GM23338 (cell line): ENCODE measurements at regions not wholly inside any gene's neighbourhood (a gene's known extent, or its start where the extent isn't known, plus 50 kb on each side); places are given as distances from the start of the nearest gene placed in this dataset.
A peak's percentile ranks its signal among the peaks of the same experiment; 100 is the strongest.
"Not testable (repeated sequence)": the region's sequence is repeated elsewhere in the genome, so short reads cannot be mapped to it uniquely, and the experiment has no call there.

Experiments
- ATAC-seq: fragments of 200-7000 bp; cut with Tn5 transposase; 3 replicates; pipeline ENCODE4 v1.9.1; 2020
- DNase-seq: peaks from one replicate; pipeline ENCODE4 v3.0.0-alpha.2; 2015; ENCODE audit warnings: low spot score
- H2AFZ ChIP-seq: fragments of 200-600 bp; sonication (generic); 2 replicates; pipeline ENCODE4 v1.8.0; 2016; ENCODE audit warnings: antibody characterized with exemption, mild to moderate bottlenecking, moderate library complexity
- H3F3A ChIP-seq: fragments of 200-600 bp; sonication (generic); replicated peaks from 2 replicates; pipeline ENCODE4 v1.8.0; 2017; ENCODE audit warnings: antibody characterized with exemption, mixed run types, low read depth
- H3K27ac ChIP-seq: fragments of 200-600 bp; sonication (generic); 2 replicates; pipeline ENCODE4 v1.6.1; 2016; ENCODE audit warnings: low read depth
- H3K27me3 ChIP-seq: fragments of 200-600 bp; sonication (generic); 2 replicates; pipeline ENCODE4 v1.8.0; 2016; ENCODE audit warnings: mild to moderate bottlenecking, mixed run types, moderate library complexity; ENCODE audit not compliant: insufficient read depth
- H3K36me3 ChIP-seq: fragments of 200-600 bp; sonication (generic); 2 replicates; pipeline ENCODE4 v1.8.0; 2016; ENCODE audit warnings: mild to moderate bottlenecking; ENCODE audit not compliant: insufficient read depth
- H3K4me1 ChIP-seq: fragments of 200-600 bp; sonication (generic); 2 replicates; pipeline ENCODE4 v1.8.0; 2016; ENCODE audit warnings: mild to moderate bottlenecking, moderate library complexity; ENCODE audit not compliant: insufficient read depth
- H3K4me2 ChIP-seq: fragments of 200-600 bp; sonication (generic); 2 replicates; pipeline ENCODE4 v1.7.1; 2017; ENCODE audit warnings: mixed run types
- H3K4me3 ChIP-seq: fragments of 200-600 bp; sonication (generic); 2 replicates; pipeline ENCODE4 v1.6.1; 2016; ENCODE audit warnings: mixed run types
- H3K79me2 ChIP-seq: fragments of 200-600 bp; sonication (generic); replicated peaks from 2 replicates; pipeline ENCODE4 v1.8.0; 2017; ENCODE audit warnings: mild to moderate bottlenecking; ENCODE audit not compliant: insufficient read depth
- H3K9me2 ChIP-seq: fragments of 200-600 bp; sonication (generic); 2 replicates; pipeline ENCODE4 v1.8.0; 2017; ENCODE audit not compliant: insufficient read depth
- H4K20me1 ChIP-seq: fragments of 200-600 bp; sonication (generic); replicated peaks from 2 replicates; pipeline ENCODE4 v1.8.0; 2017; ENCODE audit warnings: mild to moderate bottlenecking; ENCODE audit not compliant: insufficient read depth
- H3K27ac Mint-ChIP-seq: 2 replicates; pipeline ENCODE4 v1.8.0; 2020; ENCODE audit warnings: inconsistent platforms, mild to moderate bottlenecking, moderate library complexity, mixed read lengths
- H3K27me3 Mint-ChIP-seq: 3 replicates; pipeline ENCODE4 v1.8.0; 2022; ENCODE audit warnings: low read depth, mild to moderate bottlenecking, moderate library complexity, mixed read lengths, inconsistent platforms; ENCODE audit not compliant: insufficient read depth, poor library complexity
- H3K36me3 Mint-ChIP-seq: 3 replicates; pipeline ENCODE4 v1.8.0; 2021; ENCODE audit warnings: low read depth, mild to moderate bottlenecking, inconsistent platforms, moderate library complexity, mixed read lengths
- H3K4me1 Mint-ChIP-seq: 3 replicates; pipeline ENCODE4 v1.8.0; 2020; ENCODE audit warnings: mild to moderate bottlenecking, inconsistent platforms, mixed read lengths
- H3K4me3 Mint-ChIP-seq: 3 replicates; pipeline ENCODE4 v1.8.0; 2021; ENCODE audit warnings: moderate library complexity, mild to moderate bottlenecking, inconsistent platforms, mixed read lengths
- H3K9me3 Mint-ChIP-seq: 3 replicates; pipeline ENCODE4 v1.8.0; 2020; ENCODE audit warnings: moderate library complexity, mild to moderate bottlenecking, inconsistent platforms, mixed read lengths
- EZH2 ChIP-seq: fragments of 200-600 bp; sonication (generic); IDR thresholded peaks from one replicate; pipeline ENCODE4 v1.8.0; 2017; ENCODE audit warnings: antibody characterized with exemption, mild to moderate bottlenecking, low read depth; ENCODE audit not compliant: unreplicated experiment
- JUNB ChIP-seq: IDR thresholded peaks from one replicate; pipeline ENCODE4 v1.6.1; 2016; ENCODE audit warnings: antibody characterized with exemption; ENCODE audit not compliant: unreplicated experiment
- NANOG ChIP-seq: IDR thresholded peaks from 2 replicates; pipeline ENCODE4 v1.6.1; 2016; ENCODE audit warnings: antibody characterized with exemption, borderline replicate concordance
- POLR2AphosphoS5 ChIP-seq: IDR thresholded peaks from 2 replicates; pipeline ENCODE4 v1.6.1; 2016; ENCODE audit warnings: antibody characterized with exemption, low read depth
- STAT1 ChIP-seq: IDR thresholded peaks from one replicate; pipeline ENCODE4 v1.6.1; 2016; ENCODE audit warnings: antibody characterized with exemption; ENCODE audit not compliant: unreplicated experiment
- ZNF114 ChIP-seq: fragments of 250-450 bp; sonication (Bioruptor Pico); IDR thresholded peaks from 2 replicates; pipeline ENCODE4 v1.5.0; 2020; ENCODE audit warnings: mild to moderate bottlenecking, moderate library complexity
- TF ChIP-seq, protein P1 (sequence below), 2 experiments: fragments of 200-600 bp in 1 of 2; sonication (generic) in 1 of 2; conservative IDR thresholded peaks; 2 replicates each; pipeline versions ENCODE4 v1.5.1 to v1.6.1; 2016 to 2017; ENCODE audit warnings: antibody characterized with exemption in 2 of 2, low read depth in 2 of 2, mild to moderate bottlenecking in 2 of 2, moderate library complexity in 1 of 2
- TF ChIP-seq, protein P2 (sequence below): fragments of 250-450 bp; sonication (Bioruptor Pico); IDR thresholded peaks from 2 replicates; pipeline ENCODE4 v1.5.0; 2020; ENCODE audit warnings: mild to moderate bottlenecking, moderate library complexity
- TF ChIP-seq, protein P3 (sequence below): IDR thresholded peaks from one replicate; pipeline ENCODE4 v1.6.1; 2018; ENCODE audit warnings: antibody characterized with exemption; ENCODE audit not compliant: unreplicated experiment
- TF ChIP-seq, protein P4 (sequence below): IDR thresholded peaks from 2 replicates; pipeline ENCODE4 v1.6.1; 2016; ENCODE audit warnings: antibody characterized with exemption

DNA sequence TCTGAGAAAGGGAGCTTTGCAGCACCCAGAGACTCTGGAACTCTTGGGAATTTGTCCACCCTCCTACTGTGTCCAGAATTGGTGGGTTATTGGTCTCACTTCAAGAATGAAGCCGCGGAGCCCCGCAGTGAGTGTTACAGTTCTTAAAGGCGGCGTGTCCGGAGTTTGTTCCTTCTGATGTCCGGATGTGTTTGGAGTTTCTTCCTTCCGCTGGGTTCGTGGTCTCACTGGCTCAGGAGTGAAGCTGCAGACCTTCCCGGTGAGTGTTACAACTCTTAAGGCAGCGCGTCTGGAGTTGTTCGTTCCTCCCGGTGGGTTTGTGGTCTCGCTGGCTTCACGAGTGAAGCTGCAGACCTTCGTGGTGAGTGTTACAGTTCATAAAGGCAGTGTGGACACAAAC is 824.7 kb downstream of the LRRTM4 start:
- H3K4me1 ChIP-seq, H4K20me1 ChIP-seq, H3K27me3 Mint-ChIP-seq, H3K27ac Mint-ChIP-seq, H3K27me3 ChIP-seq, ATAC-seq, H3K4me1 Mint-ChIP-seq, H3K79me2 ChIP-seq, H3K9me2 ChIP-seq, DNase-seq, H3K4me3 ChIP-seq, H3K4me2 ChIP-seq, H3K36me3 ChIP-seq, H3F3A ChIP-seq, H3K4me3 Mint-ChIP-seq, H3K27ac ChIP-seq: not testable (repeated sequence)
- peak overlapping the region; percentile 54; the same call in 1 of the 2 replicates for H2AFZ ChIP-seq
- Mint-ChIP-seq H3K9me3 (peaks cover 12% of the 10 kb centered on the region), H3K36me3 (peaks cover 11% of the 10 kb centered on the region)

DNA sequence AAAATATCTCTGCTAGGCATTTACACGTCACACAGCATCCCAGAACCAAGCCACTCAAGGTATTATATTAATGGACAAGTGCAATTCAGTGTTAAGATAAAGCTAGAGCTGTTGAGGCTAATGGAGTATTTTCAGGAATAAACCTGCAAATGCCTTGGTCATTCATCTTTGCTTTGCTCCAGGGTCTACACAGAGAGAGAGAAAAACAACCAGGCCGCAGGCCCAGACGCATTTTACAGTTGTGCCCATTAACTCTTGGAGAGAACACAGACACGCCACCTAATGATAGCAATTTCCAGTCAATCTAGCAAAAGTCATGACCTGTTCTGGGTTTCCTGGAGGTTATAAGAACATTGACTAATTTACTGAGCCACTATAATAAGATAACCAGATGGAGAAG is 829.3 kb downstream of the LRRTM4 start:
- no peak overlapping the region for H3K4me2 ChIP-seq
- Mint-ChIP-seq H3K27me3 (peaks cover 6% of the 10 kb centered on the region), H3K4me1 (peaks cover 14% of the 10 kb centered on the region), H3K36me3 (peaks cover 6% of the 10 kb centered on the region; the same call in 1 of the 3 replicates), H3K9me3 (peaks cover 7% of the 10 kb centered on the region), H3K27ac (no peak overlapping the region), H3K4me3 (no peak overlapping the region)
- no peaks in the 10 kb centered on the region for H3K27me3 ChIP-seq
- H3K4me3 ChIP-seq = no peak overlapping the region
- no peaks in the 10 kb centered on the region for H3K36me3 ChIP-seq
- H3K4me1 ChIP-seq = peaks cover 11% of the 10 kb centered on the region; the same call in 1 of the 2 replicates
- no peak overlapping the region for H3K27ac ChIP-seq
- no peaks in the 10 kb centered on the region for H3K79me2 ChIP-seq
- DNase-seq = no peak
- no peak for ATAC-seq
- no peaks in the 10 kb centered on the region for H4K20me1 ChIP-seq
- H2AFZ ChIP-seq = no peak overlapping the region
- H3K9me2 ChIP-seq = no peaks in the 10 kb centered on the region
- no peaks in the 10 kb centered on the region for H3F3A ChIP-seq
- no peak for TF ChIP-seq EZH2
- TF ChIP-seq NANOG = no peak
- TF ChIP-seq, protein P1, sequence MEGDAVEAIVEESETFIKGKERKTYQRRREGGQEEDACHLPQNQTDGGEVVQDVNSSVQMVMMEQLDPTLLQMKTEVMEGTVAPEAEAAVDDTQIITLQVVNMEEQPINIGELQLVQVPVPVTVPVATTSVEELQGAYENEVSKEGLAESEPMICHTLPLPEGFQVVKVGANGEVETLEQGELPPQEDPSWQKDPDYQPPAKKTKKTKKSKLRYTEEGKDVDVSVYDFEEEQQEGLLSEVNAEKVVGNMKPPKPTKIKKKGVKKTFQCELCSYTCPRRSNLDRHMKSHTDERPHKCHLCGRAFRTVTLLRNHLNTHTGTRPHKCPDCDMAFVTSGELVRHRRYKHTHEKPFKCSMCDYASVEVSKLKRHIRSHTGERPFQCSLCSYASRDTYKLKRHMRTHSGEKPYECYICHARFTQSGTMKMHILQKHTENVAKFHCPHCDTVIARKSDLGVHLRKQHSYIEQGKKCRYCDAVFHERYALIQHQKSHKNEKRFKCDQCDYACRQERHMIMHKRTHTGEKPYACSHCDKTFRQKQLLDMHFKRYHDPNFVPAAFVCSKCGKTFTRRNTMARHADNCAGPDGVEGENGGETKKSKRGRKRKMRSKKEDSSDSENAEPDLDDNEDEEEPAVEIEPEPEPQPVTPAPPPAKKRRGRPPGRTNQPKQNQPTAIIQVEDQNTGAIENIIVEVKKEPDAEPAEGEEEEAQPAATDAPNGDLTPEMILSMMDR (conservative IDR thresholded peaks at IDR 0.05; ENCODE audit: low read depth in 2 of 2) = no peak
- TF ChIP-seq, protein P2, sequence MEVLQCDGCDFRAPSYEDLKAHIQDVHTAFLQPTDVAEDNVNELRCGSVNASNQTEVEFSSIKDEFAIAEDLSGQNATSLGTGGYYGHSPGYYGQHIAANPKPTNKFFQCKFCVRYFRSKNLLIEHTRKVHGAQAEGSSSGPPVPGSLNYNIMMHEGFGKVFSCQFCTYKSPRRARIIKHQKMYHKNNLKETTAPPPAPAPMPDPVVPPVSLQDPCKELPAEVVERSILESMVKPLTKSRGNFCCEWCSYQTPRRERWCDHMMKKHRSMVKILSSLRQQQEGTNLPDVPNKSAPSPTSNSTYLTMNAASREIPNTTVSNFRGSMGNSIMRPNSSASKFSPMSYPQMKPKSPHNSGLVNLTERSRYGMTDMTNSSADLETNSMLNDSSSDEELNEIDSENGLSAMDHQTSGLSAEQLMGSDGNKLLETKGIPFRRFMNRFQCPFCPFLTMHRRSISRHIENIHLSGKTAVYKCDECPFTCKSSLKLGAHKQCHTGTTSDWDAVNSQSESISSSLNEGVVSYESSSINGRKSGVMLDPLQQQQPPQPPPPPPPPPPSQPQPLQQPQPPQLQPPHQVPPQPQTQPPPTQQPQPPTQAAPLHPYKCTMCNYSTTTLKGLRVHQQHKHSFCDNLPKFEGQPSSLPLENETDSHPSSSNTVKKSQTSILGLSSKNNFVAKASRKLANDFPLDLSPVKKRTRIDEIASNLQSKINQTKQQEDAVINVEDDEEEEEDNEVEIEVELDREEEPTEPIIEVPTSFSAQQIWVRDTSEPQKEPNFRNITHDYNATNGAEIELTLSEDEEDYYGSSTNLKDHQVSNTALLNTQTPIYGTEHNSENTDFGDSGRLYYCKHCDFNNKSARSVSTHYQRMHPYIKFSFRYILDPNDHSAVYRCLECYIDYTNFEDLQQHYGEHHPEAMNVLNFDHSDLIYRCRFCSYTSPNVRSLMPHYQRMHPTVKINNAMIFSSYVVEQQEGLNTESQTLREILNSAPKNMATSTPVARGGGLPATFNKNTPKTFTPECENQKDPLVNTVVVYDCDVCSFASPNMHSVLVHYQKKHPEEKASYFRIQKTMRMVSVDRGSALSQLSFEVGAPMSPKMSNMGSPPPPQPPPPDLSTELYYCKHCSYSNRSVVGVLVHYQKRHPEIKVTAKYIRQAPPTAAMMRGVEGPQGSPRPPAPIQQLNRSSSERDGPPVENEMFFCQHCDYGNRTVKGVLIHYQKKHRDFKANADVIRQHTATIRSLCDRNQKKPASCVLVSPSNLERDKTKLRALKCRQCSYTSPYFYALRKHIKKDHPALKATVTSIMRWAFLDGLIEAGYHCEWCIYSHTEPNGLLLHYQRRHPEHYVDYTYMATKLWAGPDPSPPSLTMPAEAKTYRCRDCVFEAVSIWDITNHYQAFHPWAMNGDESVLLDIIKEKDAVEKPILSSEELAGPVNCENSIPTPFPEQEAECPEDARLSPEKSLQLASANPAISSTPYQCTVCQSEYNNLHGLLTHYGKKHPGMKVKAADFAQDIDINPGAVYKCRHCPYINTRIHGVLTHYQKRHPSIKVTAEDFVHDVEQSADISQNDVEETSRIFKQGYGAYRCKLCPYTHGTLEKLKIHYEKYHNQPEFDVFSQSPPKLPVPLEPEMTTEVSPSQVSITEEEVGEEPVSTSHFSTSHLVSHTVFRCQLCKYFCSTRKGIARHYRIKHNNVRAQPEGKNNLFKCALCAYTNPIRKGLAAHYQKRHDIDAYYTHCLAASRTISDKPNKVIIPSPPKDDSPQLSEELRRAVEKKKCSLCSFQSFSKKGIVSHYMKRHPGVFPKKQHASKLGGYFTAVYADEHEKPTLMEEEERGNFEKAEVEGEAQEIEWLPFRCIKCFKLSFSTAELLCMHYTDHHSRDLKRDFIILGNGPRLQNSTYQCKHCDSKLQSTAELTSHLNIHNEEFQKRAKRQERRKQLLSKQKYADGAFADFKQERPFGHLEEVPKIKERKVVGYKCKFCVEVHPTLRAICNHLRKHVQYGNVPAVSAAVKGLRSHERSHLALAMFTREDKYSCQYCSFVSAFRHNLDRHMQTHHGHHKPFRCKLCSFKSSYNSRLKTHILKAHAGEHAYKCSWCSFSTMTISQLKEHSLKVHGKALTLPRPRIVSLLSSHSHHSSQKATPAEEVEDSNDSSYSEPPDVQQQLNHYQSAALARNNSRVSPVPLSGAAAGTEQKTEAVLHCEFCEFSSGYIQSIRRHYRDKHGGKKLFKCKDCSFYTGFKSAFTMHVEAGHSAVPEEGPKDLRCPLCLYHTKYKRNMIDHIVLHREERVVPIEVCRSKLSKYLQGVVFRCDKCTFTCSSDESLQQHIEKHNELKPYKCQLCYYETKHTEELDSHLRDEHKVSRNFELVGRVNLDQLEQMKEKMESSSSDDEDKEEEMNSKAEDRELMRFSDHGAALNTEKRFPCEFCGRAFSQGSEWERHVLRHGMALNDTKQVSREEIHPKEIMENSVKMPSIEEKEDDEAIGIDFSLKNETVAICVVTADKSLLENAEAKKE (CRISPR knock-in tag) = no peak
- no peak for TF ChIP-seq ZNF114 (CRISPR knock-in tag)
- TF ChIP-seq, protein P3, sequence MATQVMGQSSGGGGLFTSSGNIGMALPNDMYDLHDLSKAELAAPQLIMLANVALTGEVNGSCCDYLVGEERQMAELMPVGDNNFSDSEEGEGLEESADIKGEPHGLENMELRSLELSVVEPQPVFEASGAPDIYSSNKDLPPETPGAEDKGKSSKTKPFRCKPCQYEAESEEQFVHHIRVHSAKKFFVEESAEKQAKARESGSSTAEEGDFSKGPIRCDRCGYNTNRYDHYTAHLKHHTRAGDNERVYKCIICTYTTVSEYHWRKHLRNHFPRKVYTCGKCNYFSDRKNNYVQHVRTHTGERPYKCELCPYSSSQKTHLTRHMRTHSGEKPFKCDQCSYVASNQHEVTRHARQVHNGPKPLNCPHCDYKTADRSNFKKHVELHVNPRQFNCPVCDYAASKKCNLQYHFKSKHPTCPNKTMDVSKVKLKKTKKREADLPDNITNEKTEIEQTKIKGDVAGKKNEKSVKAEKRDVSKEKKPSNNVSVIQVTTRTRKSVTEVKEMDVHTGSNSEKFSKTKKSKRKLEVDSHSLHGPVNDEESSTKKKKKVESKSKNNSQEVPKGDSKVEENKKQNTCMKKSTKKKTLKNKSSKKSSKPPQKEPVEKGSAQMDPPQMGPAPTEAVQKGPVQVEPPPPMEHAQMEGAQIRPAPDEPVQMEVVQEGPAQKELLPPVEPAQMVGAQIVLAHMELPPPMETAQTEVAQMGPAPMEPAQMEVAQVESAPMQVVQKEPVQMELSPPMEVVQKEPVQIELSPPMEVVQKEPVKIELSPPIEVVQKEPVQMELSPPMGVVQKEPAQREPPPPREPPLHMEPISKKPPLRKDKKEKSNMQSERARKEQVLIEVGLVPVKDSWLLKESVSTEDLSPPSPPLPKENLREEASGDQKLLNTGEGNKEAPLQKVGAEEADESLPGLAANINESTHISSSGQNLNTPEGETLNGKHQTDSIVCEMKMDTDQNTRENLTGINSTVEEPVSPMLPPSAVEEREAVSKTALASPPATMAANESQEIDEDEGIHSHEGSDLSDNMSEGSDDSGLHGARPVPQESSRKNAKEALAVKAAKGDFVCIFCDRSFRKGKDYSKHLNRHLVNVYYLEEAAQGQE = no peak
- no peak for TF ChIP-seq STAT1
- no peak for TF ChIP-seq POLR2AphosphoS5
- TF ChIP-seq, protein P4, sequence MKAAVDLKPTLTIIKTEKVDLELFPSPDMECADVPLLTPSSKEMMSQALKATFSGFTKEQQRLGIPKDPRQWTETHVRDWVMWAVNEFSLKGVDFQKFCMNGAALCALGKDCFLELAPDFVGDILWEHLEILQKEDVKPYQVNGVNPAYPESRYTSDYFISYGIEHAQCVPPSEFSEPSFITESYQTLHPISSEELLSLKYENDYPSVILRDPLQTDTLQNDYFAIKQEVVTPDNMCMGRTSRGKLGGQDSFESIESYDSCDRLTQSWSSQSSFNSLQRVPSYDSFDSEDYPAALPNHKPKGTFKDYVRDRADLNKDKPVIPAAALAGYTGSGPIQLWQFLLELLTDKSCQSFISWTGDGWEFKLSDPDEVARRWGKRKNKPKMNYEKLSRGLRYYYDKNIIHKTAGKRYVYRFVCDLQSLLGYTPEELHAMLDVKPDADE = no peak
- TF ChIP-seq JUNB = no peak
